Type B pancreatic cell (in vitro differentiated cells): ENCODE measurements at regions not wholly inside any gene's neighbourhood (a gene's known extent, or its start where the extent isn't known, plus 50 kb on each side); places are given as distances from the start of the nearest gene placed in this dataset.

Experiments used
- DNase-seq: peaks from one replicate; pipeline ENCODE4 v3.0.0; 2021; ENCODE audit warnings: mixed read lengths; ENCODE audit not compliant: unreplicated experiment; ENCODE audit errors: extremely low spot score
- H3K27ac Mint-ChIP-seq: 2 replicates; pipeline ENCODE4 v1.8.0; 2021; ENCODE audit warnings: mild to moderate bottlenecking, mixed read lengths
- H3K27me3 Mint-ChIP-seq: 2 replicates; pipeline ENCODE4 v1.8.0; 2021; ENCODE audit warnings: mixed read lengths
- H3K36me3 Mint-ChIP-seq: 2 replicates; pipeline ENCODE4 v1.8.0; 2021; ENCODE audit warnings: mixed read lengths
- H3K4me1 Mint-ChIP-seq: one replicate; pipeline ENCODE4 v1.8.0; 2021; ENCODE audit warnings: mixed read lengths; ENCODE audit not compliant: unreplicated experiment
- H3K4me3 Mint-ChIP-seq: 2 replicates; pipeline ENCODE4 v1.8.0; 2021; ENCODE audit warnings: mild to moderate bottlenecking, mixed read lengths
- H3K9me3 Mint-ChIP-seq: 2 replicates; pipeline ENCODE4 v1.8.0; 2021; ENCODE audit warnings: mixed read lengths
- CTCF ChIP-seq: fragments of 200-600 bp; sonication (generic); conservative IDR thresholded peaks from 2 replicates; pipeline ENCODE4 v1.5.0; 2021; ENCODE audit warnings: antibody characterized with exemption, mild to moderate bottlenecking

GRCh38 chr5:124420952-124421351, 325.5 kb downstream of the ZNF608 start:
- no peak for DNase-seq
- Mint-ChIP-seq H3K27ac (no peak overlapping the region), H3K36me3 (peaks cover 5% of the 10 kb centered on the region), H3K27me3 (no peaks in the 10 kb centered on the region), H3K9me3 (peaks cover 6% of the 10 kb centered on the region), H3K4me1 (peaks cover 5% of the 10 kb centered on the region), H3K4me3 (no peak overlapping the region)
- TF ChIP-seq CTCF = no peak

GRCh38 chr5:124419531-124419930, 326.9 kb downstream of the ZNF608 start:
- TF ChIP-seq CTCF = no peak
- H3K36me3 Mint-ChIP-seq = peaks cover 5% of the 10 kb centered on the region
- peaks cover 5% of the 10 kb centered on the region for H3K4me1 Mint-ChIP-seq
- H3K4me3 Mint-ChIP-seq = no peak overlapping the region
- peaks cover 9% of the 10 kb centered on the region for H3K9me3 Mint-ChIP-seq
- H3K27ac Mint-ChIP-seq = no peak overlapping the region
- H3K27me3 Mint-ChIP-seq = no peaks in the 10 kb centered on the region
- no peak for DNase-seq

GRCh38 chr5:124418390-124418789, 328.0 kb downstream of the ZNF608 start:
- no peak overlapping the region for H3K4me3 Mint-ChIP-seq
- H3K36me3 Mint-ChIP-seq = no peaks in the 10 kb centered on the region
- no peak overlapping the region for H3K27ac Mint-ChIP-seq
- H3K4me1 Mint-ChIP-seq = peaks cover 5% of the 10 kb centered on the region
- DNase-seq = no peak
- peaks cover 7% of the 10 kb centered on the region for H3K9me3 Mint-ChIP-seq
- no peak for TF ChIP-seq CTCF
- H3K27me3 Mint-ChIP-seq = no peaks in the 10 kb centered on the region

GRCh38 chr5:124417196-124417595, 329.2 kb downstream of the ZNF608 start:
- H3K36me3 Mint-ChIP-seq = no peaks in the 10 kb centered on the region
- peaks cover 13% of the 10 kb centered on the region for H3K9me3 Mint-ChIP-seq
- H3K4me3 Mint-ChIP-seq = no peak overlapping the region
- H3K27ac Mint-ChIP-seq = no peak overlapping the region
- H3K27me3 Mint-ChIP-seq = no peaks in the 10 kb centered on the region
- DNase-seq = no peak
- no peak for TF ChIP-seq CTCF
- H3K4me1 Mint-ChIP-seq = peaks cover 5% of the 10 kb centered on the region

GRCh38 chr5:124416627-124417026, 329.8 kb downstream of the ZNF608 start:
- no peak for DNase-seq
- Mint-ChIP-seq H3K36me3 (no peaks in the 10 kb centered on the region), H3K27ac (no peak overlapping the region), H3K4me3 (no peak overlapping the region), H3K4me1 (peaks cover 5% of the 10 kb centered on the region), H3K27me3 (no peaks in the 10 kb centered on the region), H3K9me3 (peaks cover 13% of the 10 kb centered on the region)
- TF ChIP-seq CTCF = no peak

- Mint-ChIP-seq H3K27me3 (no peaks in the 10 kb centered on the region), H3K4me1 (peaks cover 9% of the 10 kb centered on the region), H3K36me3 (no peaks in the 10 kb centered on the region), H3K9me3 (peaks cover 13% of the 10 kb centered on the region), H3K27ac (peak overlapping the region; percentile 97), H3K4me3 (peak overlapping the region; percentile 63)
- DNase-seq = no peak
- TF ChIP-seq CTCF = no peak
Observed at GRCh38 chr5:124414973-124415372, 331.5 kb downstream of the ZNF608 start.
